GM12878 (cell line): ENCODE measurements at regions not wholly inside any gene's neighbourhood (a gene's known extent, or its start where the extent isn't known, plus 50 kb on each side); places are given as distances from the start of the nearest gene placed in this dataset.

ENCODE experiments used
- ATAC-seq: fragments of 200-7000 bp; cut with Tn5 transposase; 3 replicates; pipeline ENCODE4 v1.9.1; 2020; ENCODE audit warnings: mild to moderate bottlenecking, moderate library complexity
- BruUV-seq: library from RNA; stranded (reverse); fragments of 400-500 nt; replicated peaks from 2 replicates; lab custom pipeline; 2021; lab: Mats Ljungman, UMichigan
- CTCF ChIA-PET: fragments of 300-600 bp; sonication (Branson Sonifier 250); formaldehyde crosslinking; extraction: SDS; loops from one replicate; lab custom pipeline; 2021; ENCODE audit warnings: inconsistent platforms; lab: Yijun Ruan, JAX
- POLR2A ChIA-PET: fragments of 350-600 bp; formaldehyde crosslinking; extraction: SDS; loops from one replicate; lab custom pipeline; 2021; ENCODE audit warnings: inconsistent platforms; lab: Charles Lee
- RAD21 ChIA-PET: fragments of 300-600 bp; sonication (Branson Sonifier 250); formaldehyde crosslinking; loops from one replicate; lab custom pipeline; 2023; ENCODE audit warnings: antibody characterized with exemption; ENCODE audit not compliant: unreplicated experiment; lab: Charles Lee
- SMC1A ChIA-PET: fragments of 300-600 bp; sonication (Branson Sonifier 250); formaldehyde crosslinking; loops from one replicate; lab custom pipeline; 2023; ENCODE audit not compliant: unreplicated experiment, uncharacterized antibody; lab: Charles Lee
- DNase-seq: peaks from one replicate; pipeline ENCODE4 v3.0.0-alpha.2; 2011; ENCODE audit warnings: low read depth, low spot score
- FAIRE-seq: peaks from 3 replicates; lab custom pipeline; 2011; peaks lifted over from hg19 to GRCh38; lab: Jason Lieb, UNC
- H2AFZ ChIP-seq: 2 replicates; pipeline ENCODE4 v1.6.0; 2011; ENCODE audit warnings: low read depth, low read length, control low read depth; ENCODE audit not compliant: control insufficient read depth
- H3K27ac ChIP-seq: 2 replicates; pipeline ENCODE4 v1.5.1; 2011; ENCODE audit warnings: control low read depth; ENCODE audit not compliant: control insufficient read depth, insufficient read depth
- H3K27me3 ChIP-seq, 2 experiments: replicated peaks in 1 of 2; 2 replicates each; pipeline versions ENCODE4 v1.6.0 to v1.6.1; 2011; ENCODE audit warnings: low read length in 1 of 2; ENCODE audit not compliant: control insufficient read depth in 2 of 2, insufficient read depth in 2 of 2
- H3K36me3 ChIP-seq, 2 experiments: 2 replicates each; pipeline ENCODE4 v1.5.1; 2011; ENCODE audit warnings: low read length in 1 of 2; ENCODE audit not compliant: control insufficient read depth in 2 of 2, insufficient read depth in 2 of 2
- H3K4me1 ChIP-seq: 2 replicates; pipeline ENCODE4 v1.6.1; 2011; ENCODE audit warnings: mild to moderate bottlenecking, low read length, moderate library complexity, mixed read lengths; ENCODE audit not compliant: control insufficient read depth, insufficient read depth
- H3K4me2 ChIP-seq: 2 replicates; pipeline ENCODE4 v1.6.0; 2011; ENCODE audit warnings: control low read depth; ENCODE audit not compliant: control insufficient read depth, insufficient read depth
- H3K4me3 ChIP-seq: fragments of 200-600 bp; sonication (generic); 2 replicates; pipeline ENCODE4 v1.5.1; 2016
- H3K79me2 ChIP-seq: 2 replicates; pipeline ENCODE4 v1.6.0; 2011; ENCODE audit warnings: low read length; ENCODE audit not compliant: control insufficient read depth, insufficient read depth
- H3K9ac ChIP-seq: 2 replicates; pipeline ENCODE4 v1.8.0; 2011; ENCODE audit warnings: low read length, control low read depth, mixed read lengths; ENCODE audit not compliant: control insufficient read depth, insufficient read depth
- H3K9me3 ChIP-seq: replicated peaks from 3 replicates; pipeline ENCODE4 v1.5.1; 2011; ENCODE audit warnings: mild to moderate bottlenecking, low read length; ENCODE audit not compliant: control insufficient read depth, insufficient read depth
- H4K20me1 ChIP-seq: 2 replicates; pipeline ENCODE4 v1.6.0; 2011; ENCODE audit not compliant: control insufficient read depth, insufficient read depth
- CHD2 ChIP-seq: IDR thresholded peaks from 2 replicates; pipeline ENCODE4 v1.6.1; 2011; ENCODE audit warnings: low read depth, low read length, improper control_type of control experiment, borderline replicate concordance
- EGR1 ChIP-seq, 2 experiments: IDR thresholded peaks; 1 replicate in 1 of 2; 2 replicates in 1 of 2; pipeline ENCODE4 v1.6.1; 2011 to 2012; ENCODE audit warnings: low read depth in 2 of 2, low read length in 2 of 2, borderline replicate concordance in 1 of 2, mild to moderate bottlenecking in 1 of 2, moderate library complexity in 1 of 2
- JUND ChIP-seq: IDR thresholded peaks from 2 replicates; pipeline ENCODE4 v1.6.1; 2012; ENCODE audit warnings: low read depth, mild to moderate bottlenecking, low read length, improper control_type of control experiment, moderate library complexity
- MEF2A ChIP-seq: IDR thresholded peaks from 2 replicates; pipeline ENCODE4 v1.6.1; 2011; ENCODE audit warnings: low read depth, mild to moderate bottlenecking, low read length, moderate library complexity; ENCODE audit not compliant: insufficient read depth
- NFIC ChIP-seq: IDR thresholded peaks from 2 replicates; pipeline ENCODE4 v1.6.1; 2012; ENCODE audit warnings: low read depth, mild to moderate bottlenecking, inconsistent platforms, low read length, moderate library complexity
- NR2F1 ChIP-seq: fragments of 450-650 bp; conservative IDR thresholded peaks from 2 replicates; pipeline ENCODE4 v1.6.1; 2017; ENCODE audit warnings: mild to moderate bottlenecking
- NRF1 ChIP-seq: conservative IDR thresholded peaks from 2 replicates; pipeline ENCODE4 v1.6.1; 2011; ENCODE audit warnings: mild to moderate bottlenecking, low read depth, low read length, improper control_type of control experiment
- RB1 ChIP-seq: fragments of 450-650 bp; formaldehyde crosslinking; IDR thresholded peaks from 2 replicates; pipeline ENCODE4 v1.6.1; 2017; ENCODE audit warnings: mild to moderate bottlenecking, borderline replicate concordance
- WRNIP1 ChIP-seq: IDR thresholded peaks from 2 replicates; pipeline ENCODE4 v1.6.1; 2011; ENCODE audit warnings: low read depth, low read length, improper control_type of control experiment, borderline replicate concordance
- ZNF24 ChIP-seq: fragments of 450-650 bp; IDR thresholded peaks from 2 replicates; pipeline ENCODE4 v1.6.1; 2017; ENCODE audit warnings: antibody characterized with exemption, mild to moderate bottlenecking
- WGBS: methylation state at CpG from one replicate; pipeline ENCODE4 v1.1.6; 2016; ENCODE audit warnings: low lambda C conversion rate; ENCODE audit not compliant: insufficient replicate concordance, insufficient coverage; ENCODE audit errors: missing lambda C conversion rate; 5-methylcytosine and 5-hydroxymethylcytosine counted together
- in situ Hi-C: fragments of 300-500 bp; cut with MboI; formaldehyde crosslinking; loops from 9 replicates; pipeline ENCODE4 v1.14.3; 2018; ENCODE audit warnings: mixed read lengths
- intact Hi-C: fragments of 100-400 bp; cut with micrococcal nuclease; formaldehyde crosslinking; loops from one replicate; pipeline ENCODE4 v1.14.2; 2022; ENCODE audit not compliant: unreplicated experiment
- TF ChIP-seq, protein P1 (sequence below): fragments of 150-350 bp; IDR thresholded peaks from 2 replicates; pipeline ENCODE4 v1.6.1; 2016; ENCODE audit warnings: low read depth, low read length

DNA sequence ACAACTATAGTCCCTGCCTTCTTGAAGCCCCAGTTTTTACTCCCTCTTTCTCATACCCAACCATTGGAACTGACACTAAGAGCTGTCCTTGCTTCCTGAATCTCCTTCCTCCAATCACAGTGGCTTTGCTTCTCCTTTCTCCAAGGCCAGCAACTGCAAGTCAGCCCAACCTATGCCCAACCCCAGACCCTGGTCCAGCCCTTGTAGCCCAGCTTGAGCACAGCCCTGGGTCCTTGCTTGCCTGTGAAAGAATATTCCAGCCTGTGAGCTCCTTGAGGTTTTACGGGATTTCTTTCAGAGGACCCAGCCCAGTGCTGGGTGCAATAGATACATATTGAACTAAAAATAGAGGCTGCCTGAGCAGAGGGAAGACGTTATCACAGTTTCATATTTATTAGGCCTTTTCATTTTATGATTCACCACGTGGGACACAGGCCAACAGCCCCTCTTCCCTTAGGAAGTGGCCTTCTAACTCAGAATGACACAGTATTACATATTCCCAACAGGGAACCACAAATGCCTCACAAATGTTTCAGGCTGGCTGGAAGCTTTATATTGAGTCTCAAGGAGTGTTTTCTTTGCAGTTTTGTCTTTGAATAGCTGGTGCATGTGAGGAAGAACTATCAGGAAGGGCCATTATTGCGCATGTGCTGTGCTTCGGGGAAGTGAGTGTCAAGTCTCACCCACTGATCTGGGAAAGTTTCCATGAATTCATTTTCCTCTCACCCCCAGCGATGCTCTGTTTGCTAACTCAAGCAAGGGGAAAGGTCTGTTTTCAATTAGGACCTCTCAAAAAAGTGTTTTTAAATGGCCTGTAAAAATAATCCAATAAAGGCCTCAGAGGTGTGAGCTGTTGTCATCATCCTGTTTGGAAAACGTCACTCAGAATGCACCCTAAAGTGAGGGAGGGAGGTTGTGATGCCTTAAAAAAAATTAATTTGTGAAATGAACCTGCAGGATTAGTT lies 92.3 kb upstream of the NFIA start:
- no peak overlapping the region for H3K27ac ChIP-seq
- RAD21 ChIA-PET, result no interaction called here
- CTCF ChIA-PET, result interaction anchor here (0.6 kb wide), 1 partner anchor 45 kb away, joined by 3 read pairs; no protein-coding TSS in a partner anchor
- no peak overlapping the region for H3K4me3 ChIP-seq
- 32% methylated on average over 7 of the region's 7 CpGs for WGBS
- H3K9ac ChIP-seq, result no peak overlapping the region
- POLR2A ChIA-PET, result no interaction called here
- no peaks in the 10 kb centered on the region for H3K4me1 ChIP-seq
- no peaks in the 10 kb centered on the region for H4K20me1 ChIP-seq
- H3K9me3 ChIP-seq, result no peaks in the 10 kb centered on the region
- no peaks in the 10 kb centered on the region for H3K79me2 ChIP-seq
- no peaks in the 10 kb centered on the region for H3K36me3 ChIP-seq
- in situ Hi-C loops (no loop called here), intact Hi-C loops (no loop called here)
- no peak for TF ChIP-seq EGR1 (IDR thresholded peaks at IDR 0.05; ENCODE audit: borderline replicate concordance in 1 of 2, low read depth in 2 of 2, low read length in 2 of 2)
- TF ChIP-seq NR2F1, result no peak
- no peak for TF ChIP-seq ZNF24
- TF ChIP-seq NRF1, result no peak
- DNase-seq (no peak), ATAC-seq (no peak), FAIRE-seq (no peak)
- no peak overlapping the region for H2AFZ ChIP-seq
- SMC1A ChIA-PET, result interaction anchor here (1.5 kb wide), 1 partner anchor 12 kb away, joined by 4 read pairs; no protein-coding TSS in a partner anchor
- no TSS peak for BruUV-seq
- H3K4me2 ChIP-seq, result no peak overlapping the region
- no peaks in the 10 kb centered on the region for H3K27me3 ChIP-seq

DNA sequence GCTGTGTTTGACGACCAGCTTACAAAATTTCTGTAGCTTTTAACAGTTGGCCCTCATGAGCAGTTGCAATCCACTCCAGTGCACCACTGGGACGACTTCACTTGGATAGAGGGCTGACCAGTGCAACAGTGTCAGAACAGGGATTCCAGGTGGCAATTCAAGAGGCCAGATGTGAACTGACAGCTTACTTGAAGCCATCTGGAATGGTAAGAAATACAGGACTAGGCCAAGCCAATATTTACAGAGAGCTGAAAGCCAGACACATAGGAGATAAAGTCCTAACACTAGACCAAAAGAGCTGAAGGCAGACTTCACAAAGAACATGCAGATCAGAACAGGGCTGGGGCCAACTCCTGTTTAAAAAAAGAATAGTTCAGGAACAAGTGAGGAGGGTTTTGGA lies 93.5 kb upstream of the NFIA start:
- ChIA-PET CTCF (interaction anchor here (0.7 to 0.8 kb wide), 2 partner anchors 10 to 463 kb away, joined by 3 to 5 read pairs; no protein-coding TSS in a partner anchor), SMC1A (interaction anchor here (1.5 kb wide), 1 partner anchor 11 kb away, joined by 4 read pairs; no protein-coding TSS in a partner anchor), POLR2A (no interaction called here), RAD21 (interaction anchor here (1.4 kb wide), 1 partner anchor 13 kb away, joined by 3 read pairs; no protein-coding TSS in a partner anchor)
- intact Hi-C loops (no loop called here), in situ Hi-C loops (no loop called here)
- Histone ChIP-seq H2AFZ (no peak overlapping the region), H3K79me2 (no peaks in the 10 kb centered on the region), H3K9ac (no peak overlapping the region), H3K4me2 (no peak overlapping the region), H3K4me1 (no peaks in the 10 kb centered on the region), H3K27ac (no peak overlapping the region), H4K20me1 (no peaks in the 10 kb centered on the region), H3K9me3 (no peaks in the 10 kb centered on the region), H3K36me3 (no peaks in the 10 kb centered on the region), H3K4me3 (no peak overlapping the region), H3K27me3 (no peaks in the 10 kb centered on the region)
- DNase-seq, result no peak
- BruUV-seq, result no TSS peak
- WGBS, result 0% methylated on average over 2 of the region's 2 CpGs
- FAIRE-seq, result no peak
- ATAC-seq, result no peak
- TF ChIP-seq CHD2, result no peak
- TF ChIP-seq NR2F1, result no peak
- no peak for TF ChIP-seq MEF2A
- no peak for TF ChIP-seq NFIC
- no peak for TF ChIP-seq WRNIP1
- TF ChIP-seq RB1, result no peak
- TF ChIP-seq, protein P1, sequence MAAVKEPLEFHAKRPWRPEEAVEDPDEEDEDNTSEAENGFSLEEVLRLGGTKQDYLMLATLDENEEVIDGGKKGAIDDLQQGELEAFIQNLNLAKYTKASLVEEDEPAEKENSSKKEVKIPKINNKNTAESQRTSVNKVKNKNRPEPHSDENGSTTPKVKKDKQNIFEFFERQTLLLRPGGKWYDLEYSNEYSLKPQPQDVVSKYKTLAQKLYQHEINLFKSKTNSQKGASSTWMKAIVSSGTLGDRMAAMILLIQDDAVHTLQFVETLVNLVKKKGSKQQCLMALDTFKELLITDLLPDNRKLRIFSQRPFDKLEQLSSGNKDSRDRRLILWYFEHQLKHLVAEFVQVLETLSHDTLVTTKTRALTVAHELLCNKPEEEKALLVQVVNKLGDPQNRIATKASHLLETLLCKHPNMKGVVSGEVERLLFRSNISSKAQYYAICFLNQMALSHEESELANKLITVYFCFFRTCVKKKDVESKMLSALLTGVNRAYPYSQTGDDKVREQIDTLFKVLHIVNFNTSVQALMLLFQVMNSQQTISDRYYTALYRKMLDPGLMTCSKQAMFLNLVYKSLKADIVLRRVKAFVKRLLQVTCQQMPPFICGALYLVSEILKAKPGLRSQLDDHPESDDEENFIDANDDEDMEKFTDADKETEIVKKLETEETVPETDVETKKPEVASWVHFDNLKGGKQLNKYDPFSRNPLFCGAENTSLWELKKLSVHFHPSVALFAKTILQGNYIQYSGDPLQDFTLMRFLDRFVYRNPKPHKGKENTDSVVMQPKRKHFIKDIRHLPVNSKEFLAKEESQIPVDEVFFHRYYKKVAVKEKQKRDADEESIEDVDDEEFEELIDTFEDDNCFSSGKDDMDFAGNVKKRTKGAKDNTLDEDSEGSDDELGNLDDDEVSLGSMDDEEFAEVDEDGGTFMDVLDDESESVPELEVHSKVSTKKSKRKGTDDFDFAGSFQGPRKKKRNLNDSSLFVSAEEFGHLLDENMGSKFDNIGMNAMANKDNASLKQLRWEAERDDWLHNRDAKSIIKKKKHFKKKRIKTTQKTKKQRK, result no peak
- no peak for TF ChIP-seq JUND
